ENCODE measurements at regions not wholly inside any gene's neighbourhood (a gene's known extent, or its start where the extent isn't known, plus 50 kb on each side); places are given as distances from the start of the nearest gene placed in this dataset.

GRCh38 chr1:98817821-98818220, 156.3 kb downstream of the SNX7 start:
- no peak overlapping the region for H3K9ac ChIP-seq (replicated peaks; ENCODE audit: extremely low read depth, insufficient read depth, low read length)
- no peaks in the 10 kb centered on the region for H3K4me1 ChIP-seq (ENCODE audit: control insufficient read depth, extremely low read depth, insufficient read depth, low read length)
- H3K27me3 ChIP-seq (ENCODE audit: control insufficient read depth in 2 of 2, insufficient read depth in 2 of 2, low read length in 2 of 2) = peaks cover 4 to 5% of the 10 kb centered on the region in 2 experiments
- CTCF ChIA-PET = no interaction called here
- H3K4me3 ChIP-seq (replicated peaks in 1 of 3; ENCODE audit: insufficient read depth in 1 of 3, low read depth in 1 of 3, low read length in 3 of 3) = no peak overlapping the region
- no peaks in the 10 kb centered on the region for H3K36me3 ChIP-seq (ENCODE audit: control insufficient read depth in 2 of 2, extremely low read depth in 1 of 2, insufficient read depth in 2 of 2, low read length in 2 of 2)
- H3K27ac ChIP-seq (ENCODE audit: insufficient read depth, low read depth, low read length) = no peak overlapping the region
- dilution Hi-C loops (cut with MboI; ENCODE audit: extremely low pct_ligation_motif_present, low sequenced_read_pairs) = no loop called here
- no peaks in the 10 kb centered on the region for H3K9me1 ChIP-seq (replicated peaks; ENCODE audit: control insufficient read depth, extremely low read depth, insufficient read depth, low read length)
- TF ChIP-seq POLR2AphosphoS5 (IDR thresholded peaks at IDR 0.05; ENCODE audit: insufficient read depth, low read depth, low read length) (no peak), MYC (IDR thresholded peaks at IDR 0.05; ENCODE audit: low read depth, low read length) (no peak), MAX (IDR thresholded peaks at IDR 0.05; ENCODE audit: insufficient read depth, insufficient read length) (no peak), FOS (IDR thresholded peaks at IDR 0.05; ENCODE audit: borderline replicate concordance, insufficient read depth, low read length) (no peak), EZH2 (IDR thresholded peaks at IDR 0.05; ENCODE audit: borderline replicate concordance, low read depth, low read length, severe bottlenecking) (no peak), CTCF (IDR thresholded peaks at IDR 0.05; ENCODE audit: extremely low read depth in 1 of 2, insufficient read depth in 1 of 2, low read depth in 1 of 2, low read length in 2 of 2) (no peak), GATA2 (IDR thresholded peaks at IDR 0.05; ENCODE audit: insufficient read depth, insufficient read length, low read depth, low read length) (no peak), POLR2A (IDR thresholded peaks at IDR 0.05; ENCODE audit: low read depth, low read length) (no peak), JUN (IDR thresholded peaks at IDR 0.05; ENCODE audit: borderline replicate concordance, insufficient read depth, insufficient read length, low read depth) (no peak)
- no TSS peak for BruUV-seq (replicated peaks)
- H2AFZ ChIP-seq (ENCODE audit: low read depth, low read length) = no peak overlapping the region
- no peak for FAIRE-seq
- no peaks in the 10 kb centered on the region for H3K9me3 ChIP-seq (replicated peaks; ENCODE audit: control insufficient read depth, insufficient read depth, low read length)
- DNase-seq (ENCODE audit: low read depth, low spot score) = no peak
- no peak overlapping the region for H3K4me2 ChIP-seq (ENCODE audit: insufficient read depth, low read length)
- H4K20me1 ChIP-seq (replicated peaks; ENCODE audit: control insufficient read depth, extremely low read depth, insufficient read depth, low read length) = no peaks in the 10 kb centered on the region
- intact Hi-C loops (cut with micrococcal nuclease) = no loop called here
- no peaks in the 10 kb centered on the region for H3K79me2 ChIP-seq (ENCODE audit: control insufficient read depth, insufficient read depth, low read length)
- POLR2A ChIA-PET = no interaction called here

Data from endothelial cell of umbilical vein (primary cell).